Endodermal cell (in vitro differentiated cells): ENCODE measurements at regions not wholly inside any gene's neighbourhood (a gene's known extent, or its start where the extent isn't known, plus 50 kb on each side); places are given as distances from the start of the nearest gene placed in this dataset.

ENCODE experiments used
- DNase-seq: peaks from one replicate; pipeline ENCODE4 v3.0.0-alpha.2; 2017
- H3K27ac ChIP-seq: 2 replicates; pipeline ENCODE4 v1.5.1; 2013; ENCODE audit warnings: mild to moderate bottlenecking, low read depth, low read length, moderate library complexity
- H3K27me3 ChIP-seq: 2 replicates; pipeline ENCODE4 v1.6.1; 2013; ENCODE audit warnings: mild to moderate bottlenecking, low read length, moderate library complexity; ENCODE audit not compliant: insufficient read depth, control insufficient read depth, poor library complexity, severe bottlenecking
- H3K36me3 ChIP-seq: 2 replicates; pipeline ENCODE4 v1.7.0; 2013; ENCODE audit warnings: mild to moderate bottlenecking, low read length, moderate library complexity; ENCODE audit not compliant: control insufficient read depth, insufficient read depth
- H3K4me1 ChIP-seq: one replicate; pipeline ENCODE4 v1.7.0; 2013; ENCODE audit warnings: low read length; ENCODE audit not compliant: control insufficient read depth, insufficient read depth
- H3K4me3 ChIP-seq: 2 replicates; pipeline ENCODE4 v1.5.1; 2013; ENCODE audit warnings: mild to moderate bottlenecking, low read length, moderate library complexity
- H3K9ac ChIP-seq: 2 replicates; pipeline ENCODE4 v1.6.1; 2013; ENCODE audit warnings: mild to moderate bottlenecking, low read length, moderate library complexity; ENCODE audit not compliant: poor library complexity, severe bottlenecking; ENCODE audit errors: extremely low read depth
- H3K9me3 ChIP-seq: 2 replicates; pipeline ENCODE4 v1.6.1; 2013; ENCODE audit warnings: mild to moderate bottlenecking, low read length, moderate library complexity; ENCODE audit not compliant: control insufficient read depth
- H3K27ac Mint-ChIP-seq: 2 replicates; pipeline ENCODE4 v1.8.0; 2020; ENCODE audit warnings: mixed read lengths
- H3K27me3 Mint-ChIP-seq: 2 replicates; pipeline ENCODE4 v1.8.0; 2021; ENCODE audit warnings: mild to moderate bottlenecking, mixed read lengths; ENCODE audit not compliant: insufficient read depth
- H3K36me3 Mint-ChIP-seq: 2 replicates; pipeline ENCODE4 v1.8.0; 2020; ENCODE audit warnings: low read depth, mixed read lengths
- H3K4me1 Mint-ChIP-seq: 2 replicates; pipeline ENCODE4 v1.8.0; 2020; ENCODE audit warnings: mixed read lengths
- H3K4me3 Mint-ChIP-seq: 2 replicates; pipeline ENCODE4 v1.8.0; 2020; ENCODE audit warnings: mild to moderate bottlenecking, moderate library complexity, mixed read lengths
- H3K9me3 Mint-ChIP-seq: 2 replicates; pipeline ENCODE4 v1.8.0; 2020; ENCODE audit warnings: mild to moderate bottlenecking, mixed read lengths
- CTCF ChIP-seq: fragments of 200-600 bp; sonication (generic); conservative IDR thresholded peaks from 2 replicates; pipeline ENCODE4 v1.5.0; 2021; ENCODE audit warnings: antibody characterized with exemption, mild to moderate bottlenecking
- WGBS, 2 experiments: methylation state at CpG; one replicate each; pipeline versions ENCODE4 v1.1.5 to v1.1.7; 2013; ENCODE audit warnings: missing lambda C conversion rate in 2 of 2, mixed read lengths in 1 of 2; ENCODE audit not compliant: insufficient coverage in 1 of 2, insufficient read length in 1 of 2; 5-methylcytosine and 5-hydroxymethylcytosine counted together

DNA sequence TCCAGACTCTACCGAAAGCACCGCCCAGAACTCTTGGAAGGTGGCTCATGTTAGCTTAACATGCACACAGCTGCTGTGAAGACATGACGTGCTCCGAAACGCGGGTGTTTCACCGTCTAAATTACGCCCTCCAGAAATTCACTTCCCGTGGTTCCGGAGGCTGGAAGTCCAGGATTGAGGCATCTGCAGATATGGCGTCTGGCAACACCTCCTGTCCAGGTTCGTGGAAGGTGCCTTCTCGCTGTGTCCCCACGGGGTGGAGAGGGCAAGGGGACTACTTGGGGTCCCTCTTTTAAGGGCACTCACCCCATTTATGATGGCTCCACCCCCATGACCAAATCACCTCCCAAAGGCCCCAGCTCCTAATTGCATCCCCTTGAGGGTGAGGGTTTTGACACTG is 348.0 kb upstream of the IRX2 start:
- no peaks in the 10 kb centered on the region for H3K36me3 Mint-ChIP-seq
- no peak for TF ChIP-seq CTCF
- Histone ChIP-seq H3K27ac (no peak overlapping the region), H3K9me3 (no peaks in the 10 kb centered on the region), H3K4me3 (no peak overlapping the region), H3K9ac (no peak overlapping the region), H3K27me3 (no peaks in the 10 kb centered on the region), H3K36me3 (no peaks in the 10 kb centered on the region), H3K4me1 (peaks cover 13% of the 10 kb centered on the region)
- H3K27me3 Mint-ChIP-seq, result peaks cover 30% of the 10 kb centered on the region
- H3K27ac Mint-ChIP-seq, result no peak overlapping the region
- no peaks in the 10 kb centered on the region for H3K9me3 Mint-ChIP-seq
- H3K4me1 Mint-ChIP-seq, result peaks cover 36% of the 10 kb centered on the region
- no peak overlapping the region for H3K4me3 Mint-ChIP-seq
- 96% methylated on average over 14 of the region's 14 CpGs for WGBS, 2 experiments
- no peak for DNase-seq

- Mint-ChIP-seq H3K4me1 (peaks cover 29% of the 10 kb centered on the region), H3K4me3 (no peak overlapping the region), H3K27me3 (peaks cover 27% of the 10 kb centered on the region), H3K36me3 (no peaks in the 10 kb centered on the region), H3K27ac (no peak overlapping the region), H3K9me3 (no peaks in the 10 kb centered on the region)
- Histone ChIP-seq H3K27ac (no peak overlapping the region), H3K9ac (no peak overlapping the region), H3K4me3 (no peak overlapping the region), H3K27me3 (no peaks in the 10 kb centered on the region), H3K9me3 (no peaks in the 10 kb centered on the region), H3K4me1 (peaks cover 12% of the 10 kb centered on the region), H3K36me3 (no peaks in the 10 kb centered on the region)
- DNase-seq, result no peak
- WGBS, 2 experiments, result 80% methylated on average over 4 of the region's 4 CpGs; no CpG with 5 or more reads in 1 of the 2 experiments
- no peak for TF ChIP-seq CTCF
Observed at GRCh38 chr5:3098821-3099220, 347.3 kb upstream of the IRX2 start.

- H3K27me3 ChIP-seq, result no peaks in the 10 kb centered on the region
Observed at GRCh38 chr5:3092664-3093063, 341.2 kb upstream of the IRX2 start.

More at GRCh38 chr5:3092664-3093063, 341.2 kb upstream of the IRX2 start:
- Mint-ChIP-seq H3K4me1 (peaks cover 9% of the 10 kb centered on the region), H3K27me3 (peaks cover 7% of the 10 kb centered on the region), H3K4me3 (no peak overlapping the region), H3K9me3 (no peaks in the 10 kb centered on the region), H3K36me3 (no peaks in the 10 kb centered on the region), H3K27ac (no peak overlapping the region)
- no peak overlapping the region for H3K4me3 ChIP-seq
- no peaks in the 10 kb centered on the region for H3K4me1 ChIP-seq
- no peak overlapping the region for H3K27ac ChIP-seq
- WGBS, 2 experiments, result 73 to 86% methylated on average over 6 to 13 of the region's 13 CpGs
- no peaks in the 10 kb centered on the region for H3K36me3 ChIP-seq
- no peak for DNase-seq
- H3K9ac ChIP-seq, result no peak overlapping the region
- no peaks in the 10 kb centered on the region for H3K9me3 ChIP-seq
- no peak for TF ChIP-seq CTCF
